HL-60 (cell line): ENCODE measurements at regions not wholly inside any gene's neighbourhood (a gene's known extent, or its start where the extent isn't known, plus 50 kb on each side); places are given as distances from the start of the nearest gene placed in this dataset.

Source experiments
- CTCF ChIP-seq: IDR thresholded peaks from one replicate; pipeline ENCODE4 v1.5.1; 2011; ENCODE audit warnings: low read length, control low read depth, inconsistent platforms; ENCODE audit not compliant: insufficient read depth
- GABPA ChIP-seq: IDR thresholded peaks from 2 replicates; pipeline ENCODE4 v1.6.1; 2012; ENCODE audit warnings: low read depth
- POLR2AphosphoS5 ChIP-seq: IDR thresholded peaks from 2 replicates; pipeline ENCODE4 v1.6.1; 2012; ENCODE audit warnings: low read depth
- REST ChIP-seq: IDR thresholded peaks from 2 replicates; pipeline ENCODE4 v1.6.1; 2012; ENCODE audit warnings: low read depth; ENCODE audit not compliant: insufficient replicate concordance

- TF ChIP-seq CTCF, result no peak
- no peak for TF ChIP-seq POLR2AphosphoS5
- TF ChIP-seq REST, result no peak
- no peak for TF ChIP-seq GABPA
Observed at GRCh38 chr11:23778971-23779370, 717.9 kb upstream of the LUZP2 start.
